K562 (cell line): ENCODE measurements at regions not wholly inside any gene's neighbourhood (a gene's known extent, or its start where the extent isn't known, plus 50 kb on each side); places are given as distances from the start of the nearest gene placed in this dataset.

Experiments used
- ATAC-seq: fragments of 200-7000 bp; cut with Tn5 transposase; 3 replicates; pipeline ENCODE4 v1.9.1; 2020; ENCODE audit warnings: moderate library complexity
- BruUV-seq: library from RNA; stranded (reverse); fragments of 400-500 nt; replicated peaks from 2 replicates; lab custom pipeline; 2021; lab: Mats Ljungman, UMichigan
- CTCF ChIA-PET: fragments of 300-600 bp; formaldehyde crosslinking; extraction: SDS; loops from one replicate; lab custom pipeline; 2021; ENCODE audit warnings: low intra/inter-chr PET ratio; lab: Yijun Ruan, JAX
- POLR2A ChIA-PET: fragments of 300-600, 350-650 bp; sonication (Branson Sonifier 250); formaldehyde crosslinking; extraction: SDS; loops from one replicate; lab custom pipeline; 2021; ENCODE audit warnings: antibody characterized with exemption, inconsistent platforms; lab: Yijun Ruan, JAX
- DNase-seq, 4 experiments: peaks; one replicate each; pipeline versions ENCODE4 v3.0.0 to v3.0.0-alpha.2; 2011 to 2018; ENCODE audit warnings: low spot score in 3 of 4, mixed read lengths in 3 of 4; ENCODE audit errors: extremely low read depth in 1 of 4
- FAIRE-seq: peaks from 2 replicates; lab custom pipeline; 2011; peaks lifted over from hg19 to GRCh38; lab: Jason Lieb, UNC
- H2AFZ ChIP-seq: 2 replicates; pipeline ENCODE4 v1.6.0; 2011; ENCODE audit warnings: low read depth, low read length, control low read depth, inconsistent platforms
- H3K27ac ChIP-seq: fragments of 200-600 bp; 3 replicates; pipeline ENCODE4 v1.8.0; 2011; ENCODE audit warnings: low read depth, mild to moderate bottlenecking, control low read depth, inconsistent platforms, low read length, moderate library complexity, mixed read lengths; ENCODE audit errors: extremely low read depth
- H3K27me3 ChIP-seq, 2 experiments: fragments of 300-600 bp in 1 of 2; 2 replicates in 1 of 2; 3 replicates in 1 of 2; pipeline versions ENCODE4 v1.6.0 to v1.8.0; 2011; ENCODE audit warnings: inconsistent platforms in 2 of 2, low read length in 2 of 2, mild to moderate bottlenecking in 1 of 2, mixed read lengths in 1 of 2, moderate library complexity in 1 of 2; ENCODE audit not compliant: control insufficient read depth in 2 of 2, insufficient read depth in 2 of 2
- H3K36me3 ChIP-seq: fragments of 300-600 bp; 3 replicates; pipeline ENCODE4 v1.8.0; 2011; ENCODE audit warnings: mild to moderate bottlenecking, low read length, inconsistent platforms; ENCODE audit not compliant: control insufficient read depth, insufficient read depth
- H3K4me1 ChIP-seq, 2 experiments: fragments of 200-600 bp in 1 of 2; replicated peaks in 1 of 2; 2 replicates in 1 of 2; 3 replicates in 1 of 2; pipeline versions ENCODE4 v1.5.1 to v1.8.0; 2011; ENCODE audit warnings: inconsistent platforms in 2 of 2, low read length in 2 of 2, mild to moderate bottlenecking in 1 of 2, mixed read lengths in 1 of 2, moderate library complexity in 1 of 2; ENCODE audit not compliant: control insufficient read depth in 2 of 2, insufficient read depth in 2 of 2
- H3K4me2 ChIP-seq: 2 replicates; pipeline ENCODE4 v1.6.1; 2011; ENCODE audit warnings: low read length, control low read depth, inconsistent platforms, mixed read lengths; ENCODE audit not compliant: insufficient read depth
- H3K4me3 ChIP-seq: fragments of 200-600 bp; sonication (generic), shearing (Covaris generic); 2 replicates; pipeline ENCODE4 v1.5.1; 2016; ENCODE audit warnings: control low read depth, inconsistent platforms
- H3K79me2 ChIP-seq: fragments of 200-600 bp; 3 replicates; pipeline ENCODE4 v1.8.0; 2011; ENCODE audit warnings: low read length, inconsistent platforms; ENCODE audit not compliant: control insufficient read depth, insufficient read depth
- H3K9ac ChIP-seq, 2 experiments: 2 replicates each; pipeline versions ENCODE4 v1.6.0 to v1.6.1; 2011; ENCODE audit warnings: low read depth in 2 of 2, low read length in 2 of 2, control low read depth in 1 of 2, inconsistent platforms in 1 of 2, mild to moderate bottlenecking in 1 of 2, mixed read lengths in 1 of 2; ENCODE audit not compliant: insufficient read depth in 1 of 2
- H3K9me1 ChIP-seq: one replicate; pipeline ENCODE4 v1.6.0; 2011; ENCODE audit warnings: inconsistent platforms, mild to moderate bottlenecking, low read length, moderate library complexity; ENCODE audit not compliant: control insufficient read depth, insufficient read depth
- H3K9me3 ChIP-seq: replicated peaks from 2 replicates; pipeline ENCODE4 v1.5.1; 2011; ENCODE audit warnings: low read depth, low read length, inconsistent platforms; ENCODE audit not compliant: control insufficient read depth, insufficient read depth
- H4K20me1 ChIP-seq: replicated peaks from 2 replicates; pipeline ENCODE4 v1.6.1; 2011; ENCODE audit warnings: low read length, inconsistent platforms, mixed read lengths; ENCODE audit not compliant: control insufficient read depth, insufficient read depth
- BACH1 ChIP-seq: fragments of 200-800 bp; sonication (Bioruptor generic); IDR thresholded peaks from 2 replicates; pipeline ENCODE4 v1.6.1; 2016; ENCODE audit warnings: missing genetic modification characterization, missing compliant biosample characterization
- FIP1L1 ChIP-seq: fragments of 200-400 bp; formaldehyde crosslinking; IDR thresholded peaks from 2 replicates; pipeline ENCODE4 v1.6.1; 2018; ENCODE audit warnings: mild to moderate bottlenecking, low read depth, low read length; ENCODE audit not compliant: poor library complexity, severe bottlenecking
- KAT2B ChIP-seq: IDR thresholded peaks from one replicate; pipeline ENCODE4 v1.6.1; 2012; ENCODE audit warnings: low read depth, mild to moderate bottlenecking, control low read depth, inconsistent platforms, low read length, moderate library complexity
- KAT7 ChIP-seq: sonication (generic); formaldehyde crosslinking; IDR thresholded peaks from 2 replicates; pipeline ENCODE4 v1.8.0; 2022; ENCODE audit warnings: missing genetic modification reagents, mild to moderate bottlenecking, borderline replicate concordance
- MAFF ChIP-seq: IDR thresholded peaks from 2 replicates; pipeline ENCODE4 v1.6.1; 2012; ENCODE audit warnings: low read length, improper control_type of control experiment
- MAFG ChIP-seq: fragments of 450-650 bp; conservative IDR thresholded peaks from 2 replicates; pipeline ENCODE4 v1.6.1; 2016; ENCODE audit warnings: missing genetic modification characterization, missing compliant biosample characterization
- MECOM ChIP-seq: fragments of 250-450 bp; sonication (Bioruptor Pico); IDR thresholded peaks from 2 replicates; pipeline ENCODE4 v1.8.0; 2022; ENCODE audit warnings: inconsistent platforms
- RBM25 ChIP-seq: fragments of 200-400 bp; formaldehyde crosslinking; IDR thresholded peaks from 2 replicates; pipeline ENCODE4 v1.6.1; 2018; ENCODE audit warnings: low read length, low read depth, moderate library complexity; ENCODE audit not compliant: severe bottlenecking
- WGBS: fragments of 100-300 bp; shearing (Covaris generic); methylation state at CpG from one replicate; pipeline ENCODE4 v1.1.6; 2016; ENCODE audit warnings: low coverage, mixed read lengths; ENCODE audit not compliant: insufficient coverage; ENCODE audit errors: missing lambda C conversion rate; 5-methylcytosine and 5-hydroxymethylcytosine counted together
- in situ Hi-C: fragments of 300-500 bp; cut with MboI; formaldehyde crosslinking; loops from 4 replicates; pipeline ENCODE4 v1.15.0; 2018; ENCODE audit warnings: inconsistent platforms, mixed read lengths
- intact Hi-C: fragments of 100-400 bp; cut with micrococcal nuclease; formaldehyde crosslinking; loops from 2 replicates; pipeline ENCODE4 v1.14.2; 2022
- TF ChIP-seq, protein P1 (sequence below): sonication (generic); formaldehyde crosslinking; IDR thresholded peaks from 2 replicates; pipeline ENCODE4 v1.8.1; 2023; ENCODE audit warnings: mild to moderate bottlenecking, missing genetic modification reagents

DNA sequence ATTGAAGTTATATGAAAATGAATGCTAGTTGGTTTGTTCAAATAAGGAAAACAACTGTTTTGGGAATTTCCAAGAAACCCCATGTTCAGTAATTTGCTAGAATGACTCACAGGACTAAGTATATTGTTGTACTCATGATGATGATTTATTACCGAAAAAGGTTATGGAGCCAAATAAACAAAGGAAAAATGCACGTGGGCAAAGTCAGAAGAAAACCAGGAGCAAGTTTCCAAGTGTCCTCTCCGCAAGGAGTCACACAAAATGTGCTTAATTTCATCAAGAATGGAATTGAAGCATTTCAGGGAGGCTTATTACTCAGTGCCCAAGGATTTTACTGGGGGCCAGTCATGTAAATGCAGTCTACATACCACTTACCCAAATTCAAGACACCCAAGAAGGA lies 1652.4 kb upstream of the TMEFF2 start:
- CTCF ChIA-PET: no interaction called here
- Histone ChIP-seq H3K27ac (no peak overlapping the region), H3K36me3 (no peaks in the 10 kb centered on the region), H3K9me3 (no peaks in the 10 kb centered on the region), H3K79me2 (no peaks in the 10 kb centered on the region), H3K4me3 (no peak overlapping the region), H3K4me2 (no peak overlapping the region), H3K4me1 (no peaks in the 10 kb centered on the region), H3K9me1 (no peaks in the 10 kb centered on the region), H3K9ac (no peak overlapping the region), H3K27me3 (no peaks in the 10 kb centered on the region), H2AFZ (no peak overlapping the region), H4K20me1 (no peaks in the 10 kb centered on the region)
- FAIRE-seq (no peak), ATAC-seq (no peak), DNase-seq (no peak)
- WGBS: 0% methylated on average over 3 of the region's 3 CpGs
- no TSS peak for BruUV-seq
- in situ Hi-C loops: no loop called here
- POLR2A ChIA-PET: no interaction called here
- TF ChIP-seq RBM25: no peak
- TF ChIP-seq, protein P1, sequence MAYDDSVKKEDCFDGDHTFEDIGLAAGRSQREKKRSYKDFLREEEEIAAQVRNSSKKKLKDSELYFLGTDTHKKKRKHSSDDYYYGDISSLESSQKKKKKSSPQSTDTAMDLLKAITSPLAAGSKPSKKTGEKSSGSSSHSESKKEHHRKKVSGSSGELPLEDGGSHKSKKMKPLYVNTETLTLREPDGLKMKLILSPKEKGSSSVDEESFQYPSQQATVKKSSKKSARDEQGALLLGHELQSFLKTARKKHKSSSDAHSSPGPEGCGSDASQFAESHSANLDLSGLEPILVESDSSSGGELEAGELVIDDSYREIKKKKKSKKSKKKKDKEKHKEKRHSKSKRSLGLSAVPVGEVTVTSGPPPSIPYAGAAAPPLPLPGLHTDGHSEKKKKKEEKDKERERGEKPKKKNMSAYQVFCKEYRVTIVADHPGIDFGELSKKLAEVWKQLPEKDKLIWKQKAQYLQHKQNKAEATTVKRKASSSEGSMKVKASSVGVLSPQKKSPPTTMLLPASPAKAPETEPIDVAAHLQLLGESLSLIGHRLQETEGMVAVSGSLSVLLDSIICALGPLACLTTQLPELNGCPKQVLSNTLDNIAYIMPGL (CRISPR knock-in tag): no peak
- no peak for TF ChIP-seq MECOM (CRISPR knock-in tag)
- TF ChIP-seq FIP1L1: no peak
- intact Hi-C loops: no loop called here

DNA sequence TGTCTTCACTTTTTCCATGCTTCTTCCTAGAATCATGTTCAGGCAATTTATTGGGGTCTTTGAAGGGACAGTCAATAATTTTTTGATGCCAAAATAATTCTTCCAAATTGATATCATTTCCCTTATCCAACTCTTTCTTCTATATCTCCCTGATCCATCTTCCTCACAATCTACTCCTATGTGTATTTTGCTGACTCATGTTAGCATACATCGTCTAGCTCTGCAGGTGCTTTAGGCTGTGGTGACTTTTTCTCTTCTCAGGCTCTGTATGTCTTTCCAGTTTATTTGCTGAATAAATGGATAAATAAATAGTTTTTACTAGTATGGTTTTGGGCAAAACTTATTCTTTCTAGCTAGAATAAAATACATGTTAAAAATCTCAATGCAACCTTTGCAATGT lies 1650.9 kb upstream of the TMEFF2 start:
- FAIRE-seq (no peak), ATAC-seq (no peak), DNase-seq (no peak)
- H3K36me3 ChIP-seq: no peaks in the 10 kb centered on the region
- no peak overlapping the region for H2AFZ ChIP-seq
- H3K27me3 ChIP-seq: no peaks in the 10 kb centered on the region
- no peak for TF ChIP-seq KAT7 (CRISPR knock-in tag)
- TF ChIP-seq BACH1: no peak
- peak; percentile 32; the same call in 1 of the 2 replicates for TF ChIP-seq MAFG (tag)
- TF ChIP-seq KAT2B: no peak
- TF ChIP-seq MAFF: no peak
- no peaks in the 10 kb centered on the region for H3K79me2 ChIP-seq
- intact Hi-C loops (no loop called here), in situ Hi-C loops (no loop called here)
- ChIA-PET POLR2A (no interaction called here), CTCF (no interaction called here)
- no peaks in the 10 kb centered on the region for H3K9me3 ChIP-seq
- no TSS peak for BruUV-seq
- H3K9ac ChIP-seq: no peak overlapping the region
- 20% methylated on average over 1 of the region's 1 CpG for WGBS
- H3K27ac ChIP-seq: no peak overlapping the region
- no peak overlapping the region for H3K4me3 ChIP-seq
- no peaks in the 10 kb centered on the region for H3K4me1 ChIP-seq
- H3K9me1 ChIP-seq: no peaks in the 10 kb centered on the region
- H4K20me1 ChIP-seq: no peaks in the 10 kb centered on the region
- H3K4me2 ChIP-seq: no peak overlapping the region
